Ishikawa (cell line): ENCODE measurements at regions not wholly inside any gene's neighbourhood (a gene's known extent, or its start where the extent isn't known, plus 50 kb on each side); places are given as distances from the start of the nearest gene placed in this dataset.

Experiments
- CEBPB ChIP-seq: IDR thresholded peaks from 2 replicates; pipeline ENCODE4 v1.6.1; 2012
- CREB1 ChIP-seq: IDR thresholded peaks from 2 replicates; pipeline ENCODE4 v1.6.1; 2012; ENCODE audit warnings: low read depth
- EGR1 ChIP-seq: IDR thresholded peaks from 2 replicates; pipeline ENCODE4 v1.6.1; 2012
- EP300 ChIP-seq: IDR thresholded peaks from 2 replicates; pipeline ENCODE4 v1.6.1; 2012; ENCODE audit warnings: borderline replicate concordance
- FOXM1 ChIP-seq: IDR thresholded peaks from 2 replicates; pipeline ENCODE4 v1.6.1; 2012; ENCODE audit warnings: low read depth, borderline replicate concordance
- NFIC ChIP-seq: IDR thresholded peaks from 2 replicates; pipeline ENCODE4 v1.6.1; 2012
- RAD21 ChIP-seq: IDR thresholded peaks from 2 replicates; pipeline ENCODE4 v1.6.1; 2012; ENCODE audit warnings: low read depth
- TAF1 ChIP-seq: IDR thresholded peaks from 2 replicates; pipeline ENCODE4 v1.6.1; 2012; ENCODE audit warnings: low read depth, mild to moderate bottlenecking
- TCF12 ChIP-seq: IDR thresholded peaks from 2 replicates; pipeline ENCODE4 v1.6.1; 2012; ENCODE audit warnings: low read depth
- TEAD4 ChIP-seq: IDR thresholded peaks from 2 replicates; pipeline ENCODE4 v1.6.1; 2012
- YY1 ChIP-seq: IDR thresholded peaks from 2 replicates; pipeline ENCODE4 v1.6.1; 2012; ENCODE audit warnings: low read depth
- ZBTB7A ChIP-seq: IDR thresholded peaks from 2 replicates; pipeline ENCODE4 v1.6.1; 2012; ENCODE audit warnings: low read depth
- TF ChIP-seq, protein P1 (sequence below): IDR thresholded peaks from 2 replicates; pipeline ENCODE4 v1.6.1; 2012
- TF ChIP-seq, protein P2 (sequence below): IDR thresholded peaks from 2 replicates; pipeline ENCODE4 v1.6.1; 2012; ENCODE audit warnings: low read depth, mild to moderate bottlenecking
- TF ChIP-seq, protein P3 (sequence below): IDR thresholded peaks from 2 replicates; pipeline ENCODE4 v1.6.1; 2012

DNA sequence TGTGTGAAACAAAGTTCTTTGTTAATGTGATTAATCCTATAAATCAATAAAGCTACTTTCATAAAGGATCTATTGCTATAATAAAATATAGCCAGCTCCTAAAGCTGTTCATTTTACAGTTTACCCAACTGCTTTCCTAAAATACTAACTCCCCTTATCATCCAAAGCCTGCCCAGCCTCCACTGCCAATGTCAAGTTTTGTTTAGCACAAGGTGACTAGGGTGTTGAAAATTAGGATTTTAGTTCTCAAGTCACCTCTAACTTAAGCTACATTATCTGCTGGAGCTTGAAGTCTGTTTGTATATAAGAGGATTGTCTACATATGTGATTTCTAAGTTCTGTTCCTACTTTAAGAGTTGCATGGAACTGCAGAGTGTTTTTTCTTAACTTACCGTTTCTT lies 86.3 kb downstream of the CCER1 start:
- TF ChIP-seq, protein P1, sequence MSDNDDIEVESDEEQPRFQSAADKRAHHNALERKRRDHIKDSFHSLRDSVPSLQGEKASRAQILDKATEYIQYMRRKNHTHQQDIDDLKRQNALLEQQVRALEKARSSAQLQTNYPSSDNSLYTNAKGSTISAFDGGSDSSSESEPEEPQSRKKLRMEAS, result no peak
- no peak for TF ChIP-seq ZBTB7A
- TF ChIP-seq CREB1, result no peak
- TF ChIP-seq, protein P2, sequence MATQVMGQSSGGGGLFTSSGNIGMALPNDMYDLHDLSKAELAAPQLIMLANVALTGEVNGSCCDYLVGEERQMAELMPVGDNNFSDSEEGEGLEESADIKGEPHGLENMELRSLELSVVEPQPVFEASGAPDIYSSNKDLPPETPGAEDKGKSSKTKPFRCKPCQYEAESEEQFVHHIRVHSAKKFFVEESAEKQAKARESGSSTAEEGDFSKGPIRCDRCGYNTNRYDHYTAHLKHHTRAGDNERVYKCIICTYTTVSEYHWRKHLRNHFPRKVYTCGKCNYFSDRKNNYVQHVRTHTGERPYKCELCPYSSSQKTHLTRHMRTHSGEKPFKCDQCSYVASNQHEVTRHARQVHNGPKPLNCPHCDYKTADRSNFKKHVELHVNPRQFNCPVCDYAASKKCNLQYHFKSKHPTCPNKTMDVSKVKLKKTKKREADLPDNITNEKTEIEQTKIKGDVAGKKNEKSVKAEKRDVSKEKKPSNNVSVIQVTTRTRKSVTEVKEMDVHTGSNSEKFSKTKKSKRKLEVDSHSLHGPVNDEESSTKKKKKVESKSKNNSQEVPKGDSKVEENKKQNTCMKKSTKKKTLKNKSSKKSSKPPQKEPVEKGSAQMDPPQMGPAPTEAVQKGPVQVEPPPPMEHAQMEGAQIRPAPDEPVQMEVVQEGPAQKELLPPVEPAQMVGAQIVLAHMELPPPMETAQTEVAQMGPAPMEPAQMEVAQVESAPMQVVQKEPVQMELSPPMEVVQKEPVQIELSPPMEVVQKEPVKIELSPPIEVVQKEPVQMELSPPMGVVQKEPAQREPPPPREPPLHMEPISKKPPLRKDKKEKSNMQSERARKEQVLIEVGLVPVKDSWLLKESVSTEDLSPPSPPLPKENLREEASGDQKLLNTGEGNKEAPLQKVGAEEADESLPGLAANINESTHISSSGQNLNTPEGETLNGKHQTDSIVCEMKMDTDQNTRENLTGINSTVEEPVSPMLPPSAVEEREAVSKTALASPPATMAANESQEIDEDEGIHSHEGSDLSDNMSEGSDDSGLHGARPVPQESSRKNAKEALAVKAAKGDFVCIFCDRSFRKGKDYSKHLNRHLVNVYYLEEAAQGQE, result no peak
- TF ChIP-seq EP300, result no peak
- no peak for TF ChIP-seq EGR1
- no peak for TF ChIP-seq TAF1
- no peak for TF ChIP-seq NFIC
- TF ChIP-seq RAD21, result no peak
- no peak for TF ChIP-seq TEAD4
- TF ChIP-seq FOXM1, result no peak
- TF ChIP-seq TCF12, result no peak
- no peak for TF ChIP-seq CEBPB
- no peak for TF ChIP-seq YY1
- TF ChIP-seq, protein P3, sequence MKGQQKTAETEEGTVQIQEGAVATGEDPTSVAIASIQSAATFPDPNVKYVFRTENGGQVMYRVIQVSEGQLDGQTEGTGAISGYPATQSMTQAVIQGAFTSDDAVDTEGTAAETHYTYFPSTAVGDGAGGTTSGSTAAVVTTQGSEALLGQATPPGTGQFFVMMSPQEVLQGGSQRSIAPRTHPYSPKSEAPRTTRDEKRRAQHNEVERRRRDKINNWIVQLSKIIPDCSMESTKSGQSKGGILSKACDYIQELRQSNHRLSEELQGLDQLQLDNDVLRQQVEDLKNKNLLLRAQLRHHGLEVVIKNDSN, result no peak

DNA sequence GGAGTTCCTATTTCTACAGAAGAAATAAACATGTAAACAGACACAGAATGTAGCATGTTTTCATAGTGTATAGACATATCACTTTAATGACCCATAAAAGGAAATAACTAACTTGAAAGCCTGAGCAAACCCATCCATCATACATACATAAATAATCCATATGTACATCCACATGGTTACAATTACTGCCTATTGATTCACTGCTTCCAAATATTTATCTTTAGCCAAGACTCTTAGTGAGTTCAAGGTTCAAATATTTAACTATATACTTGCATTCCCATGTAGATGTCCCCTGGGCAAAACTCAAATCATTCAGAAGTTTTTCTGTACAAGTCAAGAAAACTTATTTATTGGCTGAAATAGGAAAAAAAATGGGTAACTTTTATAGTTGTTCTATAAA lies 95.4 kb downstream of the CCER1 start:
- TF ChIP-seq EP300 (no peak), CEBPB (no peak), RAD21 (no peak), TAF1 (no peak)

DNA sequence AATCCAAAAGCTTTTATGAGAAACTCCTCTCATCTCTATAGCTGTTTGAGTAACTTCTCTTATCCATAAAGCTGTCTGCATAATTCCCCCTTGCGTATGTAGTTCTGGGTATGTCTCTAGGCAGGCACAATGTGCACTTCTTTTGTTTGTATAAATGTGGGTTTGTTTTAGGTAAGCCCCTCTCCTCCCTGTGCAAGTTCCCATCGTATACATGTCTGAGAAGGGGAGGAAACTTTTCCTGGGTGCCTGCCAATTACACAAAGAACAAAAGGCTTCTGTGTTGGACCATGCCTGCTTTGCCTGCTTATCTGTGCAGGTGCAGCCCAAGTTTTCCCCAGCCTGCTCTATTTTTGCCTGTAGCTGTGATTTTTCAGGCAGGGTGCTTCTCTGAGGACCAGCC lies 96.7 kb downstream of the CCER1 start:
- no peak for TF ChIP-seq TAF1
- no peak for TF ChIP-seq ZBTB7A
- TF ChIP-seq FOXM1, result no peak
- no peak for TF ChIP-seq TCF12
- TF ChIP-seq, protein P1, result no peak
- TF ChIP-seq, protein P2, result no peak
- TF ChIP-seq CEBPB, result no peak
- no peak for TF ChIP-seq NFIC
- TF ChIP-seq RAD21, result no peak
- no peak for TF ChIP-seq EGR1

DNA sequence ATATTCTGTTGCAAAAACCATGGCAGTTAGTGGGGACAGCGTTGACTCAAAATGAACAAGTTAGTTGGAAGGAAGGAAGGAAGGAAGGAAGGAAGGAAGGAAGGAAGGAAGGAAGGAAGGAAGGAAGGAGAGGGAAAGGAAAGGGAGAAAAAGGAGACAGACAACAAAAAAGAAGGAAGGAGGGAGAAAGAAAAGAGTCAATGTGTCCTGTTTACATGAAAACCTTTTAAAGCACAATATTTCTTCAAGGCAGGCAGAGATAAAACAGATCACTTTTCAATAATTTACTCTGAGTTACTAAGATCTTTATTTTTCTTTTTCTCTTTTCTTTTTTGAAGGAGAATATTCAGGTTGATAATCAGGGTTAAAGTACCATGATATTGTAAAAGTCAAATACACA lies 99.4 kb downstream of the CCER1 start:
- no peak for TF ChIP-seq TEAD4
- TF ChIP-seq CEBPB, result no peak
- TF ChIP-seq EP300, result no peak
- TF ChIP-seq TAF1, result no peak
- no peak for TF ChIP-seq CREB1
- no peak for TF ChIP-seq EGR1
- no peak for TF ChIP-seq ZBTB7A
- no peak for TF ChIP-seq TCF12

DNA sequence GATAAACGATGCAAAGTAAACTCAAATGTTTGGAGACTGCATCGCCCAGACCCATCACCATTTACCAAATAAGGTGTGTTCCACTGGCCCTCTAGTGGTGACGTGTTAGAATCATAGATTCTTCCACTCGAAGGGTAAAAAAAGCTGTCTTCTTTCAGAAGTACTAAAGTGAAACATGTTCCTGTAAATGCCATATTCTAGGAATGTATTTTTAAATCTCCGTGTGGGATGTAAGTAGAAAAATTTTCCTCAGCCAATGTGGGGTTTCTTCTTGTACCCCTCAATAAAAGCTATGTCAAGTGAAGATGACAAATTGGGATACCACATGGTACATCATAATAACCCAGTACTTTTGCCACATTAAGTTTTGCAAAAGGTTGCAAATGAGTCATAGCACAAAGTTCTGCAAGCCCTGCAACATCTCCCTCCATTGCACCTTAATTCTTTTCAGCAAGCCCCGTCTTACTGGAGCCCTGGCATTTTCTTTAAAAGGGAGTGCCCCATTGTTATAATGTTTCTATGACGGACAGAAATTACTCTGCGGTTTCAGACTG lies 100.8 kb downstream of the CCER1 start:
- TF ChIP-seq RAD21 (peak; percentile 69), CEBPB (no peak), EP300 (no peak)

DNA sequence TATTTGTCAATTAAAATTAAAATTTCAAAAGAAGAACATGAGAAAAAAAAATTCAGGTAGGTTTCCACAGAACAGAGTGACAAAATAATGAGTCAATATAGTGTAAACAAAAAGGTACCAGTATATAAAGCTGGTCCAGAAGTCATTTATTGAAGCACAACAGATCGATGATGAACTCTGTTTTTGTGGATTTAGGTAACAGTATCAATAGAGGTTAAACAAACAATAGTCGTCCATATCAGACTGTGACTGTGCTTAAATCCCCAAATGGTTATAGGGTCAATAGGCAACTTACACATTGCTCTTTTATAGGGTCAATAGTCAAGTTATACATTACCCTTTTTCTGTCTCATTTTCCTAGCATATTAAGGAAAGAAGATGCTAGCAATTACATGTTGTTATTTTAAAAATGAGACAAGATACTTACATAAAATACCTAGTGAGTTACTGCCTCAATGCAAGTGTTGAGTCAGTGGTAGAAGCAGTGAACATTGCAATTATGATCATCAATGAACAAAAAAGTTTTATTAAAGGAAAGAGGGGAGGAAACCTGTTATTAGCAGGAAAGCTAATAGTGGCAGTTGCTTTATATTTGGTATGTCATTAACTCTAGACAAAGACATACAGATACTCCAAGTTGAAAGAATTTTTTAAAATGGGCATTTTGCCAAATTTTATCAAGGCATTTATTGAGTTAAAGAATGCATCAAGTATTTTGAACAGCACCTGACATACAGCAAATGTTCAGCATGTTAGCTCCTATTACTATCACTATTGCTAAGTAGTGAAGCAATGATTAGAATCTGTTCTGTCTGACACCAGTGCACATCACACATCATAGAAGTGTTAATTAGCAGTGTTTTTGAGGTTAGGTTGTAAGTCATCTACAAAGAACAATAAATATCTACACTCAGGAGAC lies 102.9 kb downstream of the CCER1 start:
- TF ChIP-seq NFIC (peak; percentile 20; the same call in 1 of the 2 replicates), FOXM1 (no peak)

DNA sequence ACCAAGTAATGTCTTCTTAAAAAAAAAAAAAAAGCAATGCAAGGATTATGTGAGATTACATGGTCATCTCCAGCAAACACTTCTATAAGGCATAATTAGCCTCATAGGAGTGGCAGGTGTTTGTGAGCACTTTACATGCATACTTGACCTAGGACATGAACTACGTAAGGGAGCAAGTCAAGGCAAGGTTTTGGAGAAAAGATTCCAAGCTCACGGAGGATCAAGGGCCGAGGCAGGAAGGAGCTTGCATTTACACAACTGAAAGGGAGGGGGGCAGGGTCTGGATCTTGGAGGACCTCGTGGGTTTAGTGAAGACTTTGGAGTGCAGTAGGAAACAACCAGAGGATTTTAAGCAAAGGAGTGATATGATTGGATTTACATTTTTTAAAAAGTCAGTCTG lies 112.5 kb downstream of the CCER1 start:
- TF ChIP-seq TEAD4 (no peak), ZBTB7A (no peak), FOXM1 (no peak)
